GM12864 (cell line): ENCODE measurements at regions not wholly inside any gene's neighbourhood (a gene's known extent, or its start where the extent isn't known, plus 50 kb on each side); places are given as distances from the start of the nearest gene placed in this dataset.

Experiments used
- DNase-seq: peaks from one replicate; pipeline ENCODE4 v3.0.0-alpha.2; 2011; ENCODE audit warnings: low read depth
- H3K4me3 ChIP-seq: 2 replicates; pipeline ENCODE4 v1.5.1; 2011; ENCODE audit warnings: mild to moderate bottlenecking, low read depth, low read length, control low read depth
- TF ChIP-seq, protein P1 (sequence below): IDR thresholded peaks from 2 replicates; pipeline ENCODE4 v1.5.1; 2011; ENCODE audit warnings: low read depth, mild to moderate bottlenecking, moderate library complexity, low read length, control low read depth, inconsistent platforms; ENCODE audit errors: missing control alignments

GRCh38 chr6:49370518-49370917 lies 92.5 kb downstream of the MMUT start:
- TF ChIP-seq, protein P1, sequence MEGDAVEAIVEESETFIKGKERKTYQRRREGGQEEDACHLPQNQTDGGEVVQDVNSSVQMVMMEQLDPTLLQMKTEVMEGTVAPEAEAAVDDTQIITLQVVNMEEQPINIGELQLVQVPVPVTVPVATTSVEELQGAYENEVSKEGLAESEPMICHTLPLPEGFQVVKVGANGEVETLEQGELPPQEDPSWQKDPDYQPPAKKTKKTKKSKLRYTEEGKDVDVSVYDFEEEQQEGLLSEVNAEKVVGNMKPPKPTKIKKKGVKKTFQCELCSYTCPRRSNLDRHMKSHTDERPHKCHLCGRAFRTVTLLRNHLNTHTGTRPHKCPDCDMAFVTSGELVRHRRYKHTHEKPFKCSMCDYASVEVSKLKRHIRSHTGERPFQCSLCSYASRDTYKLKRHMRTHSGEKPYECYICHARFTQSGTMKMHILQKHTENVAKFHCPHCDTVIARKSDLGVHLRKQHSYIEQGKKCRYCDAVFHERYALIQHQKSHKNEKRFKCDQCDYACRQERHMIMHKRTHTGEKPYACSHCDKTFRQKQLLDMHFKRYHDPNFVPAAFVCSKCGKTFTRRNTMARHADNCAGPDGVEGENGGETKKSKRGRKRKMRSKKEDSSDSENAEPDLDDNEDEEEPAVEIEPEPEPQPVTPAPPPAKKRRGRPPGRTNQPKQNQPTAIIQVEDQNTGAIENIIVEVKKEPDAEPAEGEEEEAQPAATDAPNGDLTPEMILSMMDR: no peak
- no peak overlapping the region for H3K4me3 ChIP-seq
- DNase-seq: no peak

GRCh38 chr6:49366539-49366938 lies 96.5 kb downstream of the MMUT start:
- TF ChIP-seq, protein P1: no peak
- no peak for DNase-seq
- H3K4me3 ChIP-seq: no peak overlapping the region

GRCh38 chr6:49348561-49348960 lies 114.5 kb downstream of the MMUT start:
- TF ChIP-seq, protein P1: no peak
- DNase-seq: no peak
- H3K4me3 ChIP-seq: no peak overlapping the region

- DNase-seq: no peak
- TF ChIP-seq, protein P1: no peak
- no peak overlapping the region for H3K4me3 ChIP-seq
These were observed 120.6 kb downstream of the MMUT start for GRCh38 chr6:49342410-49342809.

GRCh38 chr6:49341869-49342268 lies 121.2 kb downstream of the MMUT start:
- DNase-seq: no peak
- H3K4me3 ChIP-seq: no peak overlapping the region
- TF ChIP-seq, protein P1: no peak

- DNase-seq: no peak
- H3K4me3 ChIP-seq: no peak overlapping the region
- TF ChIP-seq, protein P1: no peak
These were observed 124.0 kb downstream of the MMUT start for GRCh38 chr6:49339096-49339495.

- H3K4me3 ChIP-seq: no peak overlapping the region
- TF ChIP-seq, protein P1: no peak
- DNase-seq: no peak
These were observed 126.4 kb downstream of the MMUT start for GRCh38 chr6:49336514-49337131.
